ENCODE measurements at regions not wholly inside any gene's neighbourhood (a gene's known extent, or its start where the extent isn't known, plus 50 kb on each side); places are given as distances from the start of the nearest gene placed in this dataset.

DNA sequence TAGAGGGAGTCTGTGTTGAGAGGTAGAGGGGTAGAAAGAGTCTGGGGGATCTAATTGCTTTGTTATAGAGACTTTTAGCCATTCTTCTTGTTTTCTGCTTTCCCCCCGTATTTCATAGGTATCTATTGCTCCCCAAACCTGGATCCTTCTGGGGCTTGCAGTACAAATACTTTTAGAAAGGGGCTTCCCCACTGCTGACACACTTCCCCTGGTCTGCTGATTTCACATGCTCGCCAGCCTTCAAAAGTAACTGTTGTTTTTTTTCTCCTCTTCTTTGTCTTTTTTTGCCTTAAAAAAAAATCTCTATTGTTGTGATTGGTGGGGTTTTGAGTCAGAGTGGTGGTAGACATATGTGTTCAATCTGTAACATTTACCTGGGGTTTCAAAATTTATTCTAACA is 300.6 kb upstream of the AZI2 start:
- no peak for DNase-seq

DNA sequence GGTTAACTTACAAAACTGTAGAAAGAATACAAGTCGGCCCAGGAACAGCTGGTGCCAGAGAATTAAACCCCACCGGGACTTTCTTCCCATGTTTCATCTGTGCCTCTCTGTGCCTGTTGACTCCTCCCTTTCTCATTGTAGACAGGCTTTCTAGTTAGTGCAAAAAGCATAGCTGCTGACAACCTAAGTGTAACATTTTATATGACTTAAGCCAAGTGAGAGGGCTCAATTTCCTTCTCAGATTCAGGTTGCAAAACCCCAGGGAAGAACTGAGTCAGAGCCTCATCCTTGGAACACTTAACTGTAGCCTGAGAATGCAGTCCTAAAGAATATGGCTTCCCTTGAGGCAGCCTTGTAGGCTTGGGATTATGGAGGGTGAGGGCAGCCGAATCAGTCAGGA is 302.5 kb upstream of the AZI2 start:
- DNase-seq = no peak

GRCh38 chr3:28664123-28664522 is 315.5 kb upstream of the AZI2 start:
- no peak for DNase-seq

DNA sequence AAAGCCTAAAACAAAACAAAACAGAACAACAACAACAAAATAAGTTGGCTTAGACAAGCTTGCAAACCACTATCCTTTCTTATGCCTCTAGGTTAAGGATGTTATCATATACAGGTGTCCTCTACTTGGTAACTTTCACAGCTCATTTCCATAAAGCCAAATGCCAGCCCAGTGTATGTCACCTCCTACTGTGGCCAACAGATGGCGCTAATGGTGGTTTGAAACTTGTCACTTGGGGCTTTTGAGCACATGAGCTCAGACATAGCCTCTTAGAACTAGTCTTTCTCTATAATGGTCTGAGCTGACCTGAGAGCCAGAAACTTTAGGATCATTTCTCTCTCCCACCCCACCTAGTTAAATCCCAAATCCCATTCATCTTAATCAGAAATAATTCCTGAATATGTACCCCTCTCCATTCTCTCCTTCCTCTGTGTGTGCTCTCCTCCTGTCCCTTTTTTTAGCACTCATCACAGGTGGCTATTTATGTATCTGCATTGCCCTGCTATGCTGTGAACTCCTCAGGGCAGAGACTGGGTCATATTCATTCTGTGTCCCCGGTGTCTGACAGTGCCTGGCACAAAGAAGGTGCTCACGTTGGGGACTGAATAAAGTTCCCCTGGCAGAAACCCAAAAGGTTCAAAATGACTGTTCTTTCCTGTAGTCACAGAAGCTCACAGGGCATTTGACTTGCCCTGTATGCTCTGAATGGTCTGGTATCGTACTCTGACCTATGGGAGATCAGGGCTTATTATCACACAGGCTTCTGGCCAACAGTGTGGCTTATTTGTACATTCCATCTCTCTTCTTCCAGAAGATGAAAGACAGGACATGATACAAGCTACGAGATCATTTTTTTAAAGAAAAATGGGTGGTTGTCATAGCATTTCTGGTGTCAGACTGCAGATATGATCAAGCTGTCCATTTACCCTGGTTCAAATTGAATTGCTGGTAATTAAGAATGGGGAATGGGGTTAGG is 319.3 kb upstream of the AZI2 start:
- peak; percentile 45 for DNase-seq

- no peak for DNase-seq
Measured at GRCh38 chr3:28669870-28670269, 321.2 kb upstream of the AZI2 start.

GRCh38 chr3:28672406-28672805 is 323.8 kb upstream of the AZI2 start:
- DNase-seq = no peak

GRCh38 chr3:28673446-28673845 is 324.8 kb upstream of the AZI2 start:
- DNase-seq = no peak

DNA sequence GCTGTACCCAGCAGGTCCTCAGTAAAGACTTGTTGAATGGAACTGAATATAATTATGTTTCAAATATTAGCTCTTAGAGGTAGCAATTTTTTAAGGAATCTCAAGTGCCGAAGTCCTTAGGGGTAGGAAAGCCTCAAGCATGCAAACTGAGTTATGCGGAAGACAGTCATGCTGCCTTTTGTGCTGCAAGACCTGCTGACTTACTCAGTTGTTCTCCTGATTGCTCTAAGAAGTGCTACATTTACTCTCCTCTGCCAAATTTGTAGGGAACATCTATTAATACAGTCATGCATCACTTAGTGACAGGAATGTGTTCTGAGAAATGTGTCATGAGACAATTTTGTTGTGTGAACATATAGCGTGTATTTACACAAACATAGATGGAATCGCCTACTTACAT is 325.6 kb upstream of the AZI2 start:
- DNase-seq = no peak

- no peak for DNase-seq
Measured at GRCh38 chr3:28677581-28677980, 329.0 kb upstream of the AZI2 start.

DNA sequence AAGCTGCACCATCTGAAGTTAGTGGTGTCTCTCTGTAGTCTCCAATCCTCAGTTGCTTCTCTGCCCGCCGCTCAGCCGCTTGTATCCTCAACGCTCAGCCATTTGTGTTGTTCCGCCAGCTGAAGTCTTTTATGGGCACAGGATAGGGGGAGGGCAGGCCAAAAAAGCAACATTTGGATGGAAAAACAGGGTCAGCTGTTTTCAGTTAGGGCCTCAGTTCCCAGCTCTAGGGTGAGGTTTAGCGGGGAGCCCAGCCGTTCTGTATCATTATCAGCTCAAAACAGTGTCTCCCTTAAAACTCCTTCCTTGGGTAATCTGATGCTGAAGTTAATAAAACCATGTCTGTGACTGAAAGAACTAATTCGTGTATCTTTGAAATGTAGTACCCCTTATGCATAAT is 329.5 kb upstream of the AZI2 start:
- no peak for DNase-seq

GRCh38 chr3:28680050-28680449 is 331.4 kb upstream of the AZI2 start:
- DNase-seq = no peak

- no peak for DNase-seq
Measured at GRCh38 chr3:28682121-28682520, 333.5 kb upstream of the AZI2 start.

DNA sequence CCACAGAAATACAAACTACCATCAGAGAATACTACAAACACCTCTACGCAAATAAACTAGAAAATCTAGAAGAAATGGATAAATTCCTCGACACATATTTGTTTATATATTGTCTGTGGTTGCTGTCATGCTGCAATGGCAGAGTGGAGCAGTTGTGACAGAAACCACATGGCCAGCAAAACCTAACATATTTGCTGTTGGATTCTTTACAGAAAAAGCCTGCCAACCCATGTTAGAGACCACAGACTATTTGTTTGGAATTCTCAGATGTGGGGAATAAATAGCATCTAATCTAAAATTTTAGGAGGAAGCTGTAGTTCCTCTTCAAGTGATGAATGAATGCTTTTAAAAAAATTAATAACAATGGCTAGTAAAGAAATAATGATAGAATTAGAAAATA is 341.6 kb upstream of the AZI2 start:
- DNase-seq = no peak

- DNase-seq = no peak
Measured at GRCh38 chr3:28698706-28699105, 350.1 kb upstream of the AZI2 start.

DNA sequence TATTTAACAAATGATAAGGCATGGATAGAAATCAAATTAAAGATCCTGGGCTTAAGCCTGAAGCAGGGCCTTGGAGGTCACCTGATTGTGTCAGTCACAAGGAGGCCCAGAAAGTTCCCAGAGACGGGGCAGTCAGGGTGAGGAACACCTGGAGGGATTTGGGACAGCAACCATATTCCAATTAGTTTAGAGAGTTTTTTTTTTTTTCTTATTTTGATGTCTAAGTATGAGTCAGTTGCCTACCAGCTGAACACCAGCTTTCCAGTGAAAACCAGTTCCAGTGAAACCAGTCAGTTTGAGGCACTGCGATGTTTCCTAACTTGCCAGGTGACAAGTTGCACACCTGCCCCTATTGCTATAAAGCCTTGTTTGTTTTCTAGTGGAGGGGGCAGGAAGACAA is 350.7 kb upstream of the AZI2 start:
- no peak for DNase-seq

DNA sequence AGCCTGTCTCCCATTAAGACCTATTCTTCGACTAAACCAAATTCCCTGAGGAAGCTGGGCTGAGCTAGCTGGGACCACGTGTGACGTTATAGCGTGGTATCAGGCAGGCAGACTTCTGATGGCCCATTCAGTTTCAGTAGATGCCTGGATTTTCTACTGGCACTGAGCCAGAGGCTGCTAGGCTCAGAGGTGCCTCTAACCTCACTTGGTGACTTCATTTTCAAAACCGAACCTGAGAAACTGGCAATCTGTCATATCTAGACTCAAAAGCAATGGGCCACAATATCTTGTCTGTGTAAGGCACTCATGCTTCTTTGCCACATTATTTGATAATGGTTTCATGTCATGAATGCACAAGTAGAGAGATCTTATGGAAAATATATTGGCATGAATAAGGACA is 352.1 kb upstream of the AZI2 start:
- DNase-seq = no peak

DNA sequence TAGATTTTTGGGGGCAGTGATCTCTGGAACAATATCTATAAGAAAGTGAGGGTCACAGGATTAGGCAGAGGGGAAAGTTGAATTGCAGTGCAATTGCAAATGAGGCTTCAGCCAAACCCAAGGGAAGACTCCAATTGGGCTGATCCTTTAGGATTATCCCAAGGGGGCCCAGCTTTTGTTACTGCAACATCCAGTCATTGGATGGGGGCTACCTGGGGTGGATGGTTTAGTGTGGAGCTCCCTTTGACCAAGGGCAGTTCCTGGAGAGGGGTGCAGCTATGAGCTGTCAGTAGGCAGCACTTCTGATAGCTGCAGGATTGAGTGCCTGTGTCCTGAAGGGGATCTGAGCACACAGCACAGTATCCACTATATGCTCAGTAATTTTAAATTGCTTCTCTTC is 355.2 kb upstream of the AZI2 start:
- no peak for DNase-seq

- DNase-seq = no peak
Measured at GRCh38 chr3:28711293-28711692, 362.7 kb upstream of the AZI2 start.

DNA sequence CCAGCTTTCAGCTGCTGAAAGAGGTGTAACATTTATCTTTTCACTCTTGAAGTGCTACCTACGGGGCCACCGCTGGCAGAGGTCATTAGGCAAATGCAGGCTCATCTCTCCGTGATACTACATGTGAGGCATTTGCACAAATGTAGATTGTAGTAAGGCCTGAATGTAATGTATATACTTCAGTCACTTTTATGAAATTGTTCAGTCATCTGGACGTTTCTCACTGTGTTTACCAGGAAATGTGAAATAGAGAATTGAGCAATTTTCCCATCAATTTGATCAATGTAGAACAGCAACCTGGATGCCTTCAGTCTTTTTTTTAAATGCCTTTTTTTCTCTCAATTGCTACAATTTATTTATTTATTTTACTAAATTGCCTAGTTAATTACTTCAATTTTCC is 368.3 kb upstream of the AZI2 start:
- no peak for DNase-seq

- DNase-seq = no peak
Measured at GRCh38 chr3:28718074-28718849, 369.6 kb upstream of the AZI2 start.

DNA sequence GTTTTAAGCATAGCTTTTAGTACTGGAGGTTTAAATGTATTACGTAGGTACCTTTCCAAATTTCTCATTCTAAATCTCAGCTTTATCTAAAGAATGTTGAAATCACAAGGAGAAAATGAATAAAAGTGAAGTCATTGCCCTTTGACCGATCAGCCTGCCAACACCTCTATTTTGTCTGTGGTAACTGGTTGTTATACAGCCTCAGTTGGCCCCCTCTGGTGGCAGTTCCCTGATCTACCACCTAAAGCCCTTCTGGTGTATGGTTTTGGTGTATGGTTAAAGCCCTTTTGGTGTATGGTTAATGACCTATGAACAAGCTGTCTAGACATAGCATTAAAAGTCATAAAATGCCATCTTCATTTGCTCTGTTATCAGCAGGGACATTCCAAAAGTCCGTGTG is 378.2 kb upstream of the AZI2 start:
- DNase-seq = no peak

- DNase-seq = no peak
Measured at GRCh38 chr3:28727307-28727706, 378.7 kb upstream of the AZI2 start.

DNA sequence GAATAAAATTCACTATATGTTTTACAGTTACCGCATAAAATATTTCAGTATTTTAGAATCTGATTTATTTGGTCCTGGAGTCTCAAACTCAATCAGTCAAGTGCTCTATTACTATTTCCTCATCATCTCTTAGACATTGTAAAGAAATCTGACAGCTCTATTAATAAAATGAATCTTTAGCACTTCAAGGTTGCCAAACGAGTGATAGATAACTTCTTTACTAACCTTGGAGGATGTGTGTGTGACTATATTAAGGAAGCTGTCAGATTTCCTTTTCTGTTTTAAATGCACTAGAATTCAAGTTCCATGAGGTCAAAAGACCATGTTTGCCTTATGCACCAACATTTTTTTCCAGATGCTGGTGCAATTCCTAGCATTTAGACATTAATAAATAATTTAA is 389.8 kb upstream of the AZI2 start:
- no peak for DNase-seq

DNA sequence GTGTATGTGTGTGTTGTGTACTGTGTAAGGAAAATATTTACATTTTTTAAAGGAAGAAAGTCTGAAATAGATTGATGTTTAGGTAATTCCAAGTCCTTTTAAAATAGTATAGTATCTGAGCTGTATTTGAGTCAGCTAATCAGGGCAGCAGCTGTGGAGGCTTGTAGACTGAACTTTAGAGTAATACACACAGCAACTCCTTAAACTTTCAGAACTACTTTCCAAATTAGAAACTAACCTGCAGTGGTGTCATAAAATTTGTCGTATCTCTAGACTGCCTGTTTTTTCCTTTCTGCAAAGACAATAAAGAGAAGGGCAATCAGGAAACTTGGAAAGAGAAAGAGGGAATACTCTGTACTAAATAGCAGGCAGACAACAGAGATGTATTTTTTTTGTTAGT is 391.0 kb upstream of the AZI2 start:
- no peak for DNase-seq
